Erythroblast (primary cell): ENCODE measurements at regions not wholly inside any gene's neighbourhood (a gene's known extent, or its start where the extent isn't known, plus 50 kb on each side); places are given as distances from the start of the nearest gene placed in this dataset.

Source experiments
- GATA1 ChIP-seq: IDR thresholded peaks from 2 replicates; pipeline ENCODE4 v1.6.1; 2011; ENCODE audit warnings: low read depth, mild to moderate bottlenecking, control low read depth, low read length, moderate library complexity
- POLR2A ChIP-seq: IDR thresholded peaks from 2 replicates; pipeline ENCODE4 v1.6.1; 2011; ENCODE audit warnings: mild to moderate bottlenecking, low read length

GRCh38 chr4:122973465-122973864 is 51.1 kb upstream of the NUDT6 start:
- TF ChIP-seq POLR2A (no peak), GATA1 (no peak)
